ELF-1 (cell line): ENCODE measurements at regions not wholly inside any gene's neighbourhood (a gene's known extent, or its start where the extent isn't known, plus 50 kb on each side); places are given as distances from the start of the nearest gene placed in this dataset.
"Not testable (repeated sequence)": the region's sequence is repeated elsewhere in the genome, so short reads cannot be mapped to it uniquely, and the experiment has no call there.

Experiments used
- DNase-seq: peaks from one replicate; pipeline ENCODE4 v3.0.0-alpha.2; 2016; ENCODE audit warnings: low read depth, low spot score

DNA sequence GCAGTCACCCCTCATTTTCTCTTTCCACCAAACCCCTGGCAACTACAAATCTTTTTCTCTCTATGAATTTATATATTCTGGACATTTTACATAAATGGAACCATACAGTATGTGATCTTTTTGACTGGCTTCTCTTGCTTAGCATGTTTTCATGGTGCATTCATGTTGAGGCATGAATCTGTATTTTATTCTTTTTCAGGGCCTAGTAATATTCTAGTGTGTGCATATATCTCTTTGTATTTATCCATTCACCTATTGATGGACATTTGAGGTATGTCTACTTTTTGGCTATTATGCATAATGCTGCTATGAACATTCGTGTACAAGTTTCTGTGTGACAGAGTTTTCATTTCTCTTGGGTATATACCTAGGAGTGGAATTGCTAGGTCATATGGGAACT, 78.2 kb downstream of the HACD1 start:
- no peak for DNase-seq

DNA sequence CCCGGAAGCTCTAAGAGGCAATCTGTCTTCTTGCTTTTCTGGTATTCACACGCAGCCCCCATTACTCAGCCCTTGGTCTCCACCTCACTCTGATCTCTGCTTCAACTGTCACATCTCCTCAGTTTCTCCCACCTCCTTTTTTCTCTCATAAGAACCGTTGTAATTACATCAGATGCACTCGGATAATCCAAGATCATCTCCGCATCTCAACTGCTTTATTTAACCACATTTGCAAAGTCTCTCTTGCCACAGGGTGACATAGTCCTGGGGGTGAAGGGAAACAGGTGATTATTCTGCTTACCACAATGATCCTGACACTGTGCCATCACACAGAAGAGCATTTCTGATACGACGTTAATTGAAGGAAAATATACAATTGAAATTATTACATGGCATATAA, 79.9 kb downstream of the HACD1 start:
- no peak for DNase-seq

DNA sequence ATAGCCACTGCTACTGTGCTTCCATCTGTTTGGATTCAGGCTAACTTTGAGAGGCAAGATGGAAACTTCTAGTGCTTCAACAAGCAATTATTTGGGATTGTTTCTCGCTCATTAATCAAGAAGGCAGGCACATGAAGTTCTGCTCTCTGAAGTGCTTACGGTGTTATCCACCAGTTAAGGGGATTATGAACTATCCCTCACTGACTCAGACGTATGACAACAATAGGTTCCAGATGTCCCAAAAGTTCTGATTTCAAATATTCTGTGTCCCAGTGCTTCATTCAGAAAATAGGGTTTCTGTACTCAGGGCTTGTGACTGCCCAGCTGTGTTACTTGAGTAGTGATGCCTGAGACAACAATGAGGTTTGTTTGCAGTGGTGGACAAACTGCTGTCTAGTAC, 81.0 kb downstream of the HACD1 start:
- no peak for DNase-seq

DNA sequence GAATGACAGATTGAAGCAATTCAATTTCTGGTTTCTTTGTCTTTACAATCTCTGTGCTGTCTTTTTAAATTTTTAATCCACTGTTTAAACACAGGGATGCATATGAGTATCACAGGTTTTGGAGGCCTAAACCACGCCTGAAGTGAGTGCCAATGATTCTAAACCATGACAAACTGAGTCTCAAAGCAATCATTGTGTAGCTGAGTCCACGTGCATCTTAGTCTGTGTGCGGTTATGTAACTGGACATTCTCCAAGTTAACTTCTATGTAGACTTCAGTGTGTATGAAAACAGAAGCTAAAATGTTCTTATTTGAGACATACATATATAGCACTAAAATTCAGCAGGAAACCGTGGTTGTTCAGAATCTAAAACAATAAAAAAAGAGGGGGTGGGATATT, 79.3 kb upstream of the ST8SIA6 start:
- no peak for DNase-seq

DNA sequence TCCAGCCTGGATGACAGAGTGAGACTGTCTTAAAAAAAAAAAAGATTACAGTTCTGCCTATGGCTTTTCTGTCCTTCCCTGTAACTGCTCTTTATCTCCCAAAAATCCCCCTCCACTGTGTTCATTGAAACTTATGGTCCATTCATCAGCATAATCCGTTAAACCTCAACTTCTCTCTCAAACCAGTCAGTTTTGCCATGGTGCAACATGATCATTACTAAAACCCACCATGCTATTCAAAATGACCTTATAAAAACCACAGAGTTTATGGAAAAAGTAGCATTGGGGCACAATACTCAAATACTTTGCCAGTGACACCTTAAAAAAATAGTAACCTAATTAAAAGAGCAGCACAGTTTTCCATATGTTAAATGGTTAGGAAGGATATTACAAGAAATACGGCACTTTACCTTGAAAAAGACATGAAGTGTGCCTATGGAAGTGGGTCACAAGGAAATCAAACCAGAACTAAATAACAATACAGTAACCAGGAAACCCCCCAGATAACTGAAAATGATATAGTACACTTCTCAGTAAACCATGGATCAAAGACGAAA, 74.0 kb upstream of the ST8SIA6 start:
- no peak for DNase-seq

DNA sequence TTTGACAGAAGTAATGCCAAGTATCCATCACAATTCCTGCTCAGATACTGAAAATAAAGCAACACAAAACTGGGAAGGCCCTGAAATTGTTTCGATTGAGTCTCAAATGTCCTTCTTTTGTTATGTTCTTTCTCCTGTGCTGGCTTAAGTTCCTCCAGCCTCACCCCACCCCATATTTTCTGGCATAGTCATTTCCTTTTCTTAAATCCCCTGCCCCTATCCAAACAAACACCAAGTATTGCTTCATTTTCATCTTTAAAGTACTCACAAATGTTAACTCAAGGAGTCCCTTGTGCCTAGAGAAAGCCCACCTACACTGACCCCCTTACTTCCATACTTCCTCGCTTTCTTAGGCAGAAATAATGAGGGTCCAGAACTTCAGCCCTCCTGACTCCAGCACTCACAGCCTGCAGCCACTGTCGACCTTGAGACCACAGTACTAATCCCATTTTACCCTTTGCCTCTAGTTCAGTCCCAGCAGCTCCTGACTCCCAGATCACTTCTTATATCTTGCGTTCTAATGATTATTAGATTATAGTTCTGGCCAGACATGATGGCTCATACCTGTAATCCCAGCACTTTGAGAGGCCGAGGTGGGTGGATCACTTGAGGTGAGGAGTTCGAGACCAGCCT, 73.2 kb upstream of the ST8SIA6 start:
- peak; percentile 10 for DNase-seq

DNA sequence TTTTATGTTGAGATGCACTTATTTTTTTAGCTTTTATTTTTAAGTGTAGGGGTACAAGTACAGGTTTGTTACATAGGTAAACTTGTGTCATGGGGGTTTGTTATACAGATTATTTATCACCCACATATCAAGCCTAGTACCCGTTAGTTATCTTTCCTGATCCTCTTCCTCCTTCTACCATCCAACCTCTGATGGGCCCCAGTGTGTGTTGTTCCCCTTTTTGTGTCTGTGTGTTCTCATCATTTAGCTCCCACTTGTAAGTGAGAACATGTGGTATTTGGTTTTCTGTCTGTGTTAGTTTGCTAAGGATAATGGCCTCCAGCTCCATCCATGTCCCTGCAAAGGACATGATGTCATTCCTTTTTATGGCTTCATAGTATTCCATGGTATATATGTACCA, 72.2 kb upstream of the ST8SIA6 start:
- not testable (repeated sequence) for DNase-seq

DNA sequence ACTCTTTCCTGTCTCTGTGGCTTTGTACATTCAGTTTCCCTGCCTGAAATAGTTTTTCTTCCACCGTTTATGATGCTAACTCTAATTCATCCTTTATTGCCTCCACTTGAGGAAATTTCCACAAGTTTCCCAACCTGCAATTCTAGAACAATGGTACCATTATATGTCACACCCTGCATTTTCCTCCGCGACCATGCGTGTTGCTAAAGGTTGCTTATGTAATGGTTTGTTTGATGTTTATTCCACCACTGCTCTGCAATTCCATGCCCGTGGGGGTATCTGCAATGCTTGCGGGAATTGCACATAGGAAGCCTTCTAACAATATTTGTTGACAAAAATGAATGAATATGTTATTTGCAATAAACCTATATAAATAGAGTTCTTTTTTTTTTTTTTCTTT, 69.5 kb upstream of the ST8SIA6 start:
- no peak for DNase-seq

DNA sequence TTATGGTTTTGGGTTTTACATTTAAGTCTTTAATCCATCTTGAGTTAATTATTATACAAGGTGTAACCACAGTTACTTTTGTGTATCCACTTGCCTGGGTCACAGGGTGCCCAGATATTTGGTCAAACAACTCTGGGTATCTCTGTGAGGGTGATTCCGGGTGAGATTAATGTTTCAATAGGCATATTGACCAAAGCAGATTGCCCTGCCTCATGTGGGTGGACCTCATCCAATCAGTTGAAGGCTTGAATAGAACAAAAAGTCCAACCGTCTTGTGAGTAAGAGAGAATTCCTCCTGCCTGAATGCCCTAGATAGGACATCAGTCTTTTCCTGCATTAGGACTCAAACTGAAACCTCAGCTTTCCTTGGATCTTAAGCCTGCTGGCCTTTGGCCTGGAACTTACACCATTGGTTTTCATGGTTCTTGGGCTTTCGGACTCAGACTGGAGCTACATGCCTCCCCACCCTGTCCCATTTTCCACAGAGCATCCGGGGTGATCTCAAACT, 68.9 kb upstream of the ST8SIA6 start:
- no peak for DNase-seq

DNA sequence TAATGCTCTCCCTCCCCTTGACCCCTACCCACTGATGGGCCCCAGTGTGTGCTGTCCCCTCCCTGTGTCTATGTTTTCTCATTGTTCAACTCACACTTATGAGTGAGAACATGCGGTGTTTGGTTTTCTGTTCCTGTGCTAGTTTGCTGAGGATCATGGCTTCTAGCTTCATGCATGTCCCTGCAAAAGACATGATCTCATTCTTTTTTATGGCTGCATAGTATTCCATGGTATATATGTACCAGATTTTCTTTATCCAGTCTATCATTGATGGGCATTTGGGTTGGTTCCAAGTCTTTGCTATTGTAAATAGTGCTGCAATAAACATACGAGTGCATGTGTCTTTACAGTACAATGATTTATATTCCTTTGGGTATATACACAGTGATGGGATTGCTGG, 67.9 kb upstream of the ST8SIA6 start:
- DNase-seq = not testable (repeated sequence)

DNA sequence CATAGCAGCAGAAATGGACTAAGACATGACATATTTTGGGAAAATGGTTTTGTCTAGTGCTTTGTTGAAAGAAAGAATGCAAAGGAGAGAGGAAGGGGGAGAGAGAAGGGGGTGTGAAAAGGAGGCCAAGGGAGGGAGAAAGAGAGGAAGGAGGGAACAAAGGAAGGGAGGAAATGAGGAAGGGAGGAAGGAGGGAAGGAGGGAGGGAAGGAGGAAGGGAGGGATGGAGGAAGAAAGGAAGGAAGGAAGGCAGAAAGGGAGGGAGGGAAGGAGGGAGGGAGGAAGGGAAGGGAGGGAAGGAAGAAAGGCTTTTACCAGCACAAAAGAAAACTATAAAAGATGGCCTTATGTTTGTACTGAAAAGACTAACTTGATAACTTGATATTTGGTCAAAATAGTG, 65.1 kb upstream of the ST8SIA6 start:
- no peak for DNase-seq

DNA sequence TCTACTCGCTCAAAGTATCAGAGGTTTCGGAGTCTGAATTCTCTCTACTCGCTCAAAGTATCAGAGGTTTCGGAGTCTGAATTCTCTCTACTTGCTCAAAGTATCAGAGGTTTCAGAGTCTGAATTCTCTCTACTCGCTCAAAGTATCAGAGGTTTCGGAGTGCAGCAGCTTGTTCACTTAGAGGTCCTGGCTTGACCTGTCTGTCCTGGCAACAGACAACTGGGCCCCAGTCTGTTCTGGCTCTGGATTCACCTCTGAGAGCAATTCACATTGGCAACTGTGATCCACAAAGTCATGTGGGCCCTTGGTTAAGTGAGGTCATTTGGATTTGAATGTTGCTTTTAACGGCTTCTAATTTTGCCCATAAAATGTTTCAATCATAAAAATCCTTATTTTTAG, 63.9 kb upstream of the ST8SIA6 start:
- DNase-seq = no peak

DNA sequence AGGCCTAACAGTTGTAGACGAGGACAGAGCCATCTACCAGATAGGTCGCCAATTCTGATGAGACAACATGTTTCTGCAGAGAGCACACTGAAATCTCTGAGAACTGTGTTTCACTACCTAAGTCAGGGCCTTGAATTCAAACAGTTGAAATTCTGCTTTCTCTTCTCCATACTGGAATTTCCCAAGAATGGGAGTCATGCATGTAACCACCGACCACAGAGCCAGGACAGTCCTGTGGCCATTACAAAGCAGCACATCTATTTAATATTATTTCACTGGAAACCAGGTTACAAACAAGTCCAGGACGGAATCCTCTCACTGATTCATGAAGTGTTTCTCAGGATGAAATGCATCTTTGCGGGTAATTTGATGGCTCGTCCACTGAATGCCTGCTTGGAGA, 62.0 kb upstream of the ST8SIA6 start:
- DNase-seq = no peak

DNA sequence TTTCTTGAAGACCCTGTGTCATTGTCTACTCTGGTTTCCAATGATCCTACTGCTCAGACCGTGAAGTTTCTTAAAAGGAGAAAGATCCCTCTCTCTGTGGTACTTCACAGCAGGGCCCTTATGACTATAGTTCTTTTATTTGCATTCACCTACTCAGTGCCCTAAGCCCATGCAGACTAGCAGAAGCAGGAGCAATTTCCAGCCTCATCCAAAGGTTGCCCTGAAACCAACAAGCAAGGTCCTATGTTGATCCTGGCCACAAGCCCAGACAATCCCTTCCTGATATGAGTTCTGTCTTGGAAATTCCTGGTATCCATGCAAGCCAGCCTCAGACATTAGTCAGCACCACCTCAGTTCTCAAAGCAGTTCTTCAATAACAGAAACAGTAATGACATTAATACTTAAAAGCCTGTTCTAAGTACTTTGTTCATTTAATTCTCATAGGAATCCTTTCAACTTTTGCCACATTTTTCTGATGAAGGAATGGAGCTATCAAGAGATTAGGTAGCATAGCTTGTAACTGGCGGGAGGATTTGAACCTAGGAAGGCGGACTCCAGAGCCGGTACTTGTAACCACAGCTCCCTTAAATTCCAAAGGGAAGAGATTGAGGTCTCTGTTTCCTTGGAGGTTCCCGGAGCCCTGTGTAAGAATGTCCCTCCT, 58.1 kb upstream of the ST8SIA6 start:
- peak; percentile 36 for DNase-seq

DNA sequence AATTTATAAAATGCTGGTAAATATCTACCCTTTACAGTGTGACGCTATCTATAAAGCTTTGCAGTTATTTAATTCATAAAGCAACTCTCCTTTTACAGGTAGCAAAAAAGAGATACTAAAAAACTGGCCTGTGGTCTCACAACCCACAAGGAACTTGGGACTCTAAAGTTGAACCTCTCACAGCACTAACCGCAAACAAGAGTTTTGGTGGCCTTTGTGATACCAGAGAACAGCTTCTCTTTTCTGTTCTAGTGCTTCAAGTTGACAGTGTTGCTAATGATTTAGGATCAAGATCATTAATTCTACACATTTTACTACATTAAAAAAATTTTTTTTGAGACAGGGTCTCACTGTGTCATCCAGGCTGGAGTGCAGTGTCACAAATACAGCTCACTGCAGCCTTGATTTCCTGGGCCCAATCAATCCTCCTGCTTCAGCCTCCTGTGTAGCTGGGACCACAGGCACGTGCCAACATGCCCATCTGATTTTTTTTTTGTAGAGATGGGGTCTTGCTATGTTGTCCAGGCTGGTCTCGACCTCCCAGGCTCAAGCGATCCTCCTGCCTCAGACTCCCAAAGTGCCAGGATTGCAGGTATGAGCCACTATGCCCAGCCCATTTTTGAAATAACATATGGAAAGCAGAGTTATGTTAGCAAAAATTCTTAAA, 56.0 kb upstream of the ST8SIA6 start:
- no peak for DNase-seq

DNA sequence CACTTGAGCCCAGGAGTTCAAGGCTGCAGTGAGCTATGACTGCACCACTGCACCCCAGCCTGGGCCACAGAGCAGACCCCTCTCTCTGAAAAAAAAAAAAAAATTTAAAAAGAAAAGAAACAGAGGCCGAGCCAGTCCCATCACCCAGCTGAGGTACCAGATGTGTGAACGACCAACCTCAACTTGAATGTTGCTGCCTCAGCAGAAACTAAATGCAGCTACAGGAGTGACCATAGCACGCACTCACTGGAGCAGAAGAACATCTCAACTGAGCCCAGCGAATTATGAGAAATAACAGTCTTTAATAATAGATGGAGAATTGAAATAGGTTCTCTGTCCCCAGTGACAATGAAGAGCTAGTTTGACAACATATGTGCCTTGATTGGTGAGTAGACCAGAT, 53.1 kb upstream of the ST8SIA6 start:
- no peak for DNase-seq

DNA sequence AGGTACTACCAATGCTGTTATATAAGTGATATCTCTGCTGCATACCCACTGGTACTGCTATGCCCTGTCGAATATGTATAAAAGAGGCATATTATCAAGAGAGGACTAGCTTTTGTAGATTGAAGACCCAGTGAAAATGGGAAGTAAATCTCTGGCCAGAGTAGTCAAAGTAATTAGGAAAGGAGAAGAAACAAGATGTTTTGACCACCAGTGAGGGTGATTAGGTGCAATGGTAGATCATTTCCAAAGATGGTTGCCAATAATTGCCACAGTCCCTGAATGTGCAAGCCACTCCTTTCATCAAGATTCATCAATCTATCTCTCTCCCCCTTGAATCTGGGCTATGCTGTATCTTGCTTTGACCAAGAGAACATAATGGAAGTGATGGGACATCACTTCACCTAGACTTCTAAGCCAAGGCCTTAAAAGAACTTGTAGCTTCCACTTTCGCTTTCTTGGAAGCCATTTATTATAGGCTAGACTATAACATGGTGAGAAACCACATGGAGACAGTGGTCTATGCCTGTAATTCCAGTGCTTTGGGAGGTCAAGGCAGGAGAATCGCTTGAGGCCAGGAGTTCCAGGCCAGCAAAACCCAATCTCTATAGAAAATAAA, 52.6 kb upstream of the ST8SIA6 start:
- DNase-seq = no peak

DNA sequence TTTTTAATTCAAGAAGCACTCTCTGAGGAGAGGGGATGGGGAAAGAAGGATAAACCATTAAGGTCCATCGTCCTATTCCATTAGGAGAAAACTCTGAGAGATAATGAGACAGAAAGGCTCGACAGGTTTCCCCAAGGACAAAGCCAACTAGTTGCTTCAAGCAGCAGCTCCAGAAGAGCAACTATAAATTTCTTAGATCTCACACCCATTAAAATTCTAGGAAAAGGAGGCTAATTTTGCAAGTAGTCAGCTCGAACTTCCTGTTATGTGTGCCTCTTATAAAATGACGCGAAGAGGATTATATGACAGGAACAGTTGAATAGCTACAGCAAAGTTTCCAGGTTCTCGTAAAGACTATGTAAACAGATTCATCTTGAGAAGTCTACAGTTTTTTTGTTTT, 52.0 kb upstream of the ST8SIA6 start:
- DNase-seq = no peak

DNA sequence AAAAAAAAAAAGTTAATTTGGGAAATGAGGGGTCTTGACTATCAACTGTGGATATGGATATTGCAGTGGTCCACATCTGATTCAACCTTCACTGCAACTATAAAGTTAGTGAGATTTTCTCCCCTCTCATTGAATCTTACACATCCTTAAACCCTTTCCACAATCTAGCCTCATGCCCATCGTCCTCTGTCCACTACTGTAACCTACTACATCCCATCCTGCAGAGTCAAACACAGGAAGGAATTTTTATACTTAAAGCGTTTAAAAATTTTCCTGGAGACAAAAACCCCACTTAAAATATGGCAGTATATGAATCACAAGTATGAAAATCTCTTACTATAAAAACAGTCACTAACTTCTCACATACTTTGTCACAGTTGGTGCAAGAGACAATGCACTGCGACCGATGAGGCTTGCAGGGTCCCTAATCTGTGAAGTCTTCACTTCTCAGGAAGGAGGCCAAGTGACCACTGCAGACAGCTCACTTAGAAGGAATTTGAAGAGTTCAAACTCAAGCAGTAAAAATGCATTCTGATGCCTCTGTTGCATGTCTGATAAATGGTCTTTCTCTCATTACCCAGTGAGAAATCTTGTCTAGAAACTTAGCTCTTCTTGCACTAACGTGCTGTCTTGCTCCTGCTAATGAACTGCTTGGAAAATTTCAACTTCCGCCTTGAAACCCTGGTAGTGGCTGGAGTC, 50.3 kb upstream of the ST8SIA6 start:
- DNase-seq = no peak
